HG03095 (cell line): ENCODE measurements at regions not wholly inside any gene's neighbourhood (a gene's known extent, or its start where the extent isn't known, plus 50 kb on each side); places are given as distances from the start of the nearest gene placed in this dataset.

Experiments
- ATAC-seq: cut with Tn5 transposase; IDR thresholded peaks from one replicate; pipeline ENCODE4 v1.9.1; 2021; ENCODE audit warnings: moderate library complexity; ENCODE audit not compliant: unreplicated experiment

GRCh38 chr17:34110315-34110714, 144.8 kb upstream of the CCL2 start:
- no peak for ATAC-seq

GRCh38 chr17:34113089-34113488, 142.0 kb upstream of the CCL2 start:
- ATAC-seq = no peak

GRCh38 chr17:34114174-34114573, 140.9 kb upstream of the CCL2 start:
- no peak for ATAC-seq

GRCh38 chr17:34116306-34116705, 138.8 kb upstream of the CCL2 start:
- ATAC-seq = no peak

- ATAC-seq = no peak
Observed at GRCh38 chr17:34117332-34117731, 137.8 kb upstream of the CCL2 start.

- ATAC-seq = no peak
Observed at GRCh38 chr17:34117811-34118210, 137.3 kb upstream of the CCL2 start.

- ATAC-seq = no peak
Observed at GRCh38 chr17:34118564-34118963, 136.5 kb upstream of the CCL2 start.

GRCh38 chr17:34121311-34121710, 133.8 kb upstream of the CCL2 start:
- ATAC-seq = no peak

- no peak for ATAC-seq
Observed at GRCh38 chr17:34122515-34122914, 132.6 kb upstream of the CCL2 start.

- ATAC-seq = no peak
Observed at GRCh38 chr17:34125010-34125409, 130.1 kb upstream of the CCL2 start.

- no peak for ATAC-seq
Observed at GRCh38 chr17:34125921-34126320, 129.2 kb upstream of the CCL2 start.

GRCh38 chr17:34126496-34126895, 128.6 kb upstream of the CCL2 start:
- ATAC-seq = no peak

GRCh38 chr17:34126965-34127364, 128.1 kb upstream of the CCL2 start:
- no peak for ATAC-seq

- ATAC-seq = no peak
Observed at GRCh38 chr17:34130544-34130943, 124.5 kb upstream of the CCL2 start.

GRCh38 chr17:34131386-34131785, 123.7 kb upstream of the CCL2 start:
- ATAC-seq = no peak

- no peak for ATAC-seq
Observed at GRCh38 chr17:34133350-34133749, 121.7 kb upstream of the CCL2 start.

- ATAC-seq = no peak
Observed at GRCh38 chr17:34135841-34136240, 119.2 kb upstream of the CCL2 start.

- no peak for ATAC-seq
Observed at GRCh38 chr17:34140006-34140405, 115.1 kb upstream of the CCL2 start.

- no peak for ATAC-seq
Observed at GRCh38 chr17:34141590-34141989, 113.5 kb upstream of the CCL2 start.

GRCh38 chr17:34143430-34143829, 111.7 kb upstream of the CCL2 start:
- ATAC-seq = no peak

GRCh38 chr17:34146440-34147043, 108.5 kb upstream of the CCL2 start:
- no peak for ATAC-seq

GRCh38 chr17:34151102-34151501, 104.0 kb upstream of the CCL2 start:
- no peak for ATAC-seq

GRCh38 chr17:34153991-34154390, 101.1 kb upstream of the CCL2 start:
- no peak for ATAC-seq
